ENCODE measurements at regions not wholly inside any gene's neighbourhood (a gene's known extent, or its start where the extent isn't known, plus 50 kb on each side); places are given as distances from the start of the nearest gene placed in this dataset.
"Not testable (repeated sequence)": the region's sequence is repeated elsewhere in the genome, so short reads cannot be mapped to it uniquely, and the experiment has no call there.

- DNase-seq = no peak
Measured at GRCh38 chr18:28791101-28791500, 614.2 kb upstream of the CDH2 start.

GRCh38 chr18:28789502-28789901 lies 612.6 kb upstream of the CDH2 start:
- no peak for DNase-seq

GRCh38 chr18:28786926-28787325 lies 610.0 kb upstream of the CDH2 start:
- DNase-seq = no peak

GRCh38 chr18:28781616-28782362 lies 604.9 kb upstream of the CDH2 start:
- no peak for DNase-seq

- DNase-seq = no peak
Measured at GRCh38 chr18:28778706-28779105, 601.8 kb upstream of the CDH2 start.

- DNase-seq = no peak
Measured at GRCh38 chr18:28777756-28778155, 600.8 kb upstream of the CDH2 start.

- no peak for DNase-seq
Measured at GRCh38 chr18:28771849-28772248, 594.9 kb upstream of the CDH2 start.

- DNase-seq = no peak
Measured at GRCh38 chr18:28768791-28769768, 592.1 kb upstream of the CDH2 start.

GRCh38 chr18:28767727-28768211 lies 590.8 kb upstream of the CDH2 start:
- no peak for DNase-seq

- DNase-seq = no peak
Measured at GRCh38 chr18:28767201-28767600, 590.3 kb upstream of the CDH2 start.

GRCh38 chr18:28766721-28767120 lies 589.8 kb upstream of the CDH2 start:
- no peak for DNase-seq

- no peak for DNase-seq
Measured at GRCh38 chr18:28766027-28766426, 589.1 kb upstream of the CDH2 start.

- DNase-seq = no peak
Measured at GRCh38 chr18:28760299-28760698, 583.4 kb upstream of the CDH2 start.

- no peak for DNase-seq
Measured at GRCh38 chr18:28757466-28758008, 580.6 kb upstream of the CDH2 start.

GRCh38 chr18:28743115-28743514 lies 566.2 kb upstream of the CDH2 start:
- DNase-seq = no peak

- DNase-seq = no peak
Measured at GRCh38 chr18:28740575-28740974, 563.6 kb upstream of the CDH2 start.

GRCh38 chr18:28736951-28737350 lies 560.0 kb upstream of the CDH2 start:
- no peak for DNase-seq

GRCh38 chr18:28736223-28736622 lies 559.3 kb upstream of the CDH2 start:
- no peak for DNase-seq

GRCh38 chr18:28735731-28736130 lies 558.8 kb upstream of the CDH2 start:
- no peak for DNase-seq

- no peak for DNase-seq
Measured at GRCh38 chr18:28729321-28729720, 552.4 kb upstream of the CDH2 start.

GRCh38 chr18:28728891-28729290 lies 552.0 kb upstream of the CDH2 start:
- no peak for DNase-seq

- DNase-seq = not testable (repeated sequence)
Measured at GRCh38 chr18:28727189-28727588, 550.3 kb upstream of the CDH2 start.

GRCh38 chr18:28725876-28726275 lies 548.9 kb upstream of the CDH2 start:
- DNase-seq = no peak

GRCh38 chr18:28723506-28723905 lies 546.6 kb upstream of the CDH2 start:
- no peak for DNase-seq

All from CD4-positive, alpha-beta T cell treated with Interleukin-15 for 1 hour (primary cell).